Transverse colon (tissue), 3 donors: ENCODE measurements at regions not wholly inside any gene's neighbourhood (a gene's known extent, or its start where the extent isn't known, plus 50 kb on each side); places are given as distances from the start of the nearest gene placed in this dataset.

Experiments used
- EP300 ChIP-seq: sonication (generic); formaldehyde crosslinking; IDR thresholded peaks from one replicate; pipeline ENCODE4 v1.6.1; 2017; ENCODE audit warnings: antibody characterized with exemption, low read depth
- POLR2A ChIP-seq: fragments of 450-650 bp; IDR thresholded peaks from one replicate; pipeline ENCODE4 v1.6.1; 2016; ENCODE audit warnings: antibody characterized with exemption, mild to moderate bottlenecking, moderate library complexity
- TF ChIP-seq, protein P1 (sequence below), 5 experiments: fragments of 200-600 bp in 3 of 5; fragments of 450-650 bp in 2 of 5; sonication (generic) in 3 of 5; IDR thresholded peaks; 1 replicate in 2 of 5; 2 replicates in 3 of 5; pipeline ENCODE4 v1.5.1; 2016 to 2017; ENCODE audit warnings: antibody characterized with exemption in 5 of 5, inconsistent platforms in 3 of 5, mild to moderate bottlenecking in 2 of 5, moderate library complexity in 1 of 5

- TF ChIP-seq EP300, result no peak
- TF ChIP-seq, protein P1, sequence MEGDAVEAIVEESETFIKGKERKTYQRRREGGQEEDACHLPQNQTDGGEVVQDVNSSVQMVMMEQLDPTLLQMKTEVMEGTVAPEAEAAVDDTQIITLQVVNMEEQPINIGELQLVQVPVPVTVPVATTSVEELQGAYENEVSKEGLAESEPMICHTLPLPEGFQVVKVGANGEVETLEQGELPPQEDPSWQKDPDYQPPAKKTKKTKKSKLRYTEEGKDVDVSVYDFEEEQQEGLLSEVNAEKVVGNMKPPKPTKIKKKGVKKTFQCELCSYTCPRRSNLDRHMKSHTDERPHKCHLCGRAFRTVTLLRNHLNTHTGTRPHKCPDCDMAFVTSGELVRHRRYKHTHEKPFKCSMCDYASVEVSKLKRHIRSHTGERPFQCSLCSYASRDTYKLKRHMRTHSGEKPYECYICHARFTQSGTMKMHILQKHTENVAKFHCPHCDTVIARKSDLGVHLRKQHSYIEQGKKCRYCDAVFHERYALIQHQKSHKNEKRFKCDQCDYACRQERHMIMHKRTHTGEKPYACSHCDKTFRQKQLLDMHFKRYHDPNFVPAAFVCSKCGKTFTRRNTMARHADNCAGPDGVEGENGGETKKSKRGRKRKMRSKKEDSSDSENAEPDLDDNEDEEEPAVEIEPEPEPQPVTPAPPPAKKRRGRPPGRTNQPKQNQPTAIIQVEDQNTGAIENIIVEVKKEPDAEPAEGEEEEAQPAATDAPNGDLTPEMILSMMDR (IDR thresholded peaks at IDR 0.05), result no peak
- TF ChIP-seq POLR2A, result no peak
These were observed 299.8 kb downstream of the KLF5 start for GRCh38 chr13:73358606-73359095.
